ENCODE measurements at regions not wholly inside any gene's neighbourhood (a gene's known extent, or its start where the extent isn't known, plus 50 kb on each side); places are given as distances from the start of the nearest gene placed in this dataset.
"Not testable (repeated sequence)": the region's sequence is repeated elsewhere in the genome, so short reads cannot be mapped to it uniquely, and the experiment has no call there.

GRCh38 chr9:39567396-39567795 is 211.9 kb downstream of the SPATA31A1 start:
- not testable (repeated sequence) for DNase-seq

GRCh38 chr9:39568900-39569299 is 213.4 kb downstream of the SPATA31A1 start:
- not testable (repeated sequence) for DNase-seq

GRCh38 chr9:39573024-39574022 is 217.9 kb downstream of the SPATA31A1 start:
- DNase-seq = not testable (repeated sequence)

DNA sequence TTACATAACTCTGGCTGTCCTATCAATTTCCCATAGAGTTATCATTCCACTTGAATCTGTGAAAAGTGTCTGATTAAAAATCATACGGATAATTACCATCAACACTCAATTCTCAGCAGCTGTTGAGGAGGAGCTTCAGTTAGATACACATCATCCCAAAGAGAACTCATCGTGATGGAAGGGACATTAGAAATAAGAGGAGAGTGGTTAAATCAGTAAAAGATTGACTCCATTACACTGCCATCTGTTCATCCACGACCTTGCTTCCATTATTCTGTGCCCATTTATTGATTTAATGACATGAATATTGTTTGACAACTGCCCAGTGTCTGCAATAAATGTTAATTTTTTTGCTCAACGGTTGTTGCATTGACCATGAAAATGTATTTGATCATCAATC is 223.5 kb downstream of the SPATA31A1 start:
- DNase-seq = not testable (repeated sequence)

DNA sequence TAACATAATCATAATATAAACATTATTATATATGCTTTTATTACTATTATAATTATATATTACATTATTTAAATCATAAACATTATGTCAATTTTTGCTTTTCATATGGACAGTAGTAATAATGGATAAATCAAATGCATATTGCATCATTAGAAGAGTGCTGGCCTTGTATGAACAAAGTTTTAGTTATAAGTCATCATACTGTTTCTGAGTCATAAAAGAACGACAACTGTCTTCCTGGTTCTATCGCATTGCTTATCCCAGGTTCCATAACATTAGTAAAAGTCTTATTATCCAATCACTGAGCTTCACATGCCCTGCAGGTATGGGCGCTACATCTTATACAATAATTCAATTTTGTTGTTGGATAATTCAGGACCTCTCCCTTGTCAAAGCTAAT is 225.8 kb downstream of the SPATA31A1 start:
- not testable (repeated sequence) for DNase-seq

GRCh38 chr9:39582677-39583412 is 227.4 kb downstream of the SPATA31A1 start:
- DNase-seq = not testable (repeated sequence)

DNA sequence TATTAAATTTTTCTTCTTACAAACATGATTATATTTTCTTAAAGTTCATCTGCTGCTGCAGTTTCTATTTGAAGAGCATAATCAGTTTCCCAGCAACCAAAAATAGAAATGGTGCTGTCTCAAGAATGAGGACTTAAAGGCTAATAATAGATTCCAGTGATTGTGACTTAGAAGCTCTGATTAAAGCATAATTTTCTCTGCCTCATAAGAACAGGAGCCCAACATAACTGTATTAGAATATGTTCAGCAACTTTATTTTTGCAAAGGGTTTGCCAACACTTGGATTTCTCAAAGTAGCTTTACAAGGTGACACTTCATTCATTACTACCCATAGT is 227.9 kb downstream of the SPATA31A1 start:
- DNase-seq = not testable (repeated sequence)

DNA sequence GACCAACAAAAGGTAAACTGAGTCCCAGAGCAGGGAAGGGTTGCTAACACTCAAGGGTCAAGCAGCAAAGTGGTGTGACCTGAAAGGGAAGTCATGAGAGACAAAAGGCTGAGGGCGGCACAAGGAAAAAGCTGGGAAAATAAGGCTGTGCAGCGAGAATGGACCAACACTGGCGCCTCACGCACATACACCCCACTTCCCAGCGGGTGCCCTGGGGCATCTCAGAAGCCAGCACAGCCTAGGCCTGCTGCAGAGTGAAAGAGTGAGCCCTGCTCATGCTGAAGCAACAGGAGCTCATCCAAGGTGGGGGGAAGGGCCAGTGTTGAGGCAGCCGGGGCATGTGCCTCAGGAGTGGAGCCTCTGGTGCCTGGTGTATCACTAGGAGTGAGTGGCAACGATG is 229.8 kb downstream of the SPATA31A1 start:
- DNase-seq = not testable (repeated sequence)

DNA sequence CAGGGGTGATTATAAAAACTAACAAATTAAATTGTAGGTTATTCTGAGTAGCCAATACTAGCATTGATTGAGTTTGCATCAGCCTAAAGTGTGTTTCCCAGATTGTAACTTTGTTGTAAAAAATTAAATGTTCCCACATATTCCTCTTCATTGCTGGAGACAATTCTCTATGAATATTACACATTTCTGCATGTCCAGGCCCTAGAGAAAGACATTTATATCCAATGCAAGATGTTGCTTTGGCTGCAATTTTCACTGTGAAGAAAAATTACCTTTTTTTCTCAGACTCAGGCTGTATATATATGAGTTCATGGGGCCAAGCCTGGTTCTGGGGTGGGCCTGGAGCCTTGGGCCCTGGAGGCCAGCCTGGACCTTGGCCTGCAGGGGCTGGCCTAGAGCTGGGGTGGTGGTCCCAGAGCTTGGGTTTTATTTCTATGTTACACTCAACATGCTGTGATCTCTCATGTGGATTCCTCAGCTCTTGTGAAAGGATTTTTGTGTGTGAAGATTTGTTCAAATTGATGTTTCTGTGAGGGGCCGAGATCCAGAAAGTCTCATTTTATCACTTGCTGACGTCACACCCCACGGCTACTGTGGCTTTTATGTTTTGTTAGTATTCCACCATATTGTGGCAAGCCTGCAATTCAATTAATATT is 232.5 kb downstream of the SPATA31A1 start:
- peak; percentile 16 for DNase-seq

DNA sequence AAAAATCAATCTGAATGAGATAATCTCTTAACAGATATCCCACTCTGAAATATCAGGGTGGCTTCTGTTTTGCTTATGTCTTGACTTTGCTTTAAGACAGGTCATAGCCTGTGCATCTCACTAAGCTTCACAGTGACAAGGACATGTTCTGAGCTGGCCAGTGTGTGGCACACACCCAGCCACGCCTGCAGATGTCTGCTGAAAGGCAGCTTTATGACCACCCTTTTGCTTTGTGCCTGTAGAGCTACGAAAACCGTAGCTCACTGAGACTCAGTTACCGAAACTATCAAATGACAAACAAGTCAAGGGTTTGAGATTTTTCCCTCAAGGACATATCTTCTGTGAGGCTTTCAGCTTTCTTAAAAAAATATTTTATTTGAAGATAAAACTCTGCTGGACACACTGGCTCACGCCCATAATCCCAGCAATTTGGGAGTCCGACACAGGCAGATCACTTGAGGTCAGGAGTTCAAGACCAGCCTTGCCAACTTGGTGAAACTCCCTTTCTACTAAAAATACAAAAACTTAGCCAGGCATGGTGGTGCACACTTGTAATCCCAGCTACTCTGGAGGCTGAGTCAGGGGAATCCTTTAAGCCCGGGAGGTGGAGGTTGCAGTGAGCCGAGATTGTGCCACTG is 233.2 kb downstream of the SPATA31A1 start:
- DNase-seq = peak; percentile 13

GRCh38 chr9:39604089-39604488 is 248.6 kb downstream of the SPATA31A1 start:
- not testable (repeated sequence) for DNase-seq

- DNase-seq = not testable (repeated sequence)
These were observed 256.2 kb downstream of the SPATA31A1 start for GRCh38 chr9:39611449-39612231.

DNA sequence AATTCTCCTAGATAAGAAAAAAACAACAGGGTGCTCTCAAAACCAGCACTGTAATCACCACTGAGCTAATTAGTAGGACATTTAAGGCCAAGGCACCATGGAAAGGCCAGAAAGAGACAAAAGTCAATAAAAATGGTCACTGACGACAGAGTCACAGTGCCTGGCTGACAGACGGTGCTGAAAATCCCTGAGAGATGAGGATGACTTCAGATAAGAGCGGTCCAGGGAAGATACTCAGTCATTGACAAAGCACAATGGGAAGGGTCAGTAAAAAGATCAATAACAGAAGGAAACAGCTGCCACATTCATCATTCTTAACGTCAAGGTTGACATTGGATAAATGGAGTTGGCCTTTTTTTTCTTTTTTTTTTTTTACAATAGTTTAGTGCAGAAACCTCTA is 261.0 kb downstream of the SPATA31A1 start:
- not testable (repeated sequence) for DNase-seq

GRCh38 chr9:39624048-39624447 is 268.6 kb downstream of the SPATA31A1 start:
- DNase-seq = not testable (repeated sequence)

- DNase-seq = not testable (repeated sequence)
These were observed 276.6 kb downstream of the SPATA31A1 start for GRCh38 chr9:39632071-39632470.

DNA sequence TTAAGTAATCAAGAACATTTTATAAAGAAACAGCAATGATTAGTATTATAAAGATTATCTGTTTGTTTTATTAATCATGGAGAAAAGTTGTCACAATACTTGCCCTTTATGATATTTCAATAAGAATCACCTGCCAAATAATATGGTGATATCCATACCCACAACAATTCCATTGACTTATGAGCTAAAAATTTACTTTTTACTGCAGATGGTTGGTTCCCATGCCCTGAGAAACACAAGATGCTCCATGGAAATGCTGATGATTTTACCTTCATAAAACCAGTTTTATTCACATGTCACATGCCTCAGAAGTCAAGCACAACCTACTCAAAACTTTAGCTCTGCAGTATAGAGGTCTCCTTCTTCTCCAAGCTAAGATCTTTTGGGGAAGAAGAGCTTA is 293.6 kb downstream of the SPATA31A1 start:
- DNase-seq = not testable (repeated sequence)

DNA sequence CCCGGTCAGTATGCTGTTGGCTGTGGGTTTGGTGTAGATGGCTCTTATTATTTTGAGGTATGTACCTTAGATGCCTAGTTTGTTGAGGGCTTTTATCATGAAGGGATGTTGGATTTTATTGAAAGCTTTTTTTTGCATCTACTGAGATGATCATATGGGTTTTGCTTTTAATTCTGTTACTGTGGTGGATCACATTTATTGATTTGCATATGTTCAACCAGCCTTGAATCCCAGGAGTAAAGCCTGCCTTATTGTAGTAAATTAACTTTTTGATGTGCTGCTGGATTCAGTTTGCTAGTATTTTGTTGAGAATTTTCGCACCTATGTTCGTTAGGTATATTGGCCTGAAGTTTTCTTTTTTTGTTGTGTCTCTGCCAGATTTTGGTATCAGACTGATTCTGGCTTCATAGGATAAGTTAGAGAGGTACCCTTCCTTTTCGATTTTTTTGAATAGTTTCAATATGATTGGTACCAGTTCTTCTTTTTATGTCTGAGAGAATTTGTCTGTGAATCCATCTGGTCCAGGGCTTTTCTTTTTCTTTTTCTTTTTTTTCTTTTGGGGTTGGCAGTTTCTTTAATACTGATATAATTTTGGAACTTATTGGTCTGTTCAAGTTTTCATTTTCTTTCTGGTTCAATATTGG is 301.6 kb downstream of the SPATA31A1 start:
- not testable (repeated sequence) for DNase-seq

DNA sequence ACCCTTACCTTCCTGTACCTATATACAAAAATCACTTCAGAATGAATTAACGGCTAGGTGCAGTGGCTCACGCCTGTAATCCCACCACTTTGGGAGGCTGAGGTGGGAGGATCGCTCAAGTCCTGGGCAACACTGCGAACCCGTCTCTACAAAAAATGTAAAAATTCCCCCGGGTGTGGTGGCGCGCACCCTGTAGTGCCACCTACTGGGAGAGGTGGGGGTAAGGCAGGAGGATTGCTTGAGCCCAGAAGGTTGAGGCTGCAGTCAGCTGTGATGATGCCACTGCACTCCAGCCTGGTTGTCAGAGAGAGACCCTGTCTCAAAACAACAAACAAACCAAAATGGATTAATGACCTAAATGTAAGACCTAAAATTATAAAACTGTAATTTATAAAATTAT is 307.6 kb downstream of the SPATA31A1 start:
- not testable (repeated sequence) for DNase-seq

- DNase-seq = not testable (repeated sequence)
These were observed 308.2 kb downstream of the SPATA31A1 start for GRCh38 chr9:39663713-39664112.

- not testable (repeated sequence) for DNase-seq
These were observed 309.6 kb downstream of the SPATA31A1 start for GRCh38 chr9:39665020-39665419.

Measured in right hindlimb (tissue), 1 donor.